Peyer's patch (tissue), 4 donors: ENCODE measurements at regions not wholly inside any gene's neighbourhood (a gene's known extent, or its start where the extent isn't known, plus 50 kb on each side); places are given as distances from the start of the nearest gene placed in this dataset.

Experiments
- POLR2A ChIP-seq, 2 donors: fragments of 450-650 bp; IDR thresholded peaks; one replicate each; pipeline ENCODE4 v1.5.1; 2017; ENCODE audit warnings: antibody characterized with exemption in 2 of 2, mild to moderate bottlenecking in 2 of 2, moderate library complexity in 2 of 2
- TF ChIP-seq, protein P1 (sequence below), 6 experiments: fragments of 450-650 bp in 4 of 6; fragments of 200-600 bp in 2 of 6; sonication (generic) in 1 of 6; IDR thresholded peaks; one replicate each; pipeline ENCODE4 v1.5.1; 2017 to 2019; ENCODE audit warnings: antibody characterized with exemption in 6 of 6, mild to moderate bottlenecking in 3 of 6, moderate library complexity in 1 of 6

GRCh38 chr4:96380106-96380505, 540.2 kb downstream of the PDHA2 start:
- TF ChIP-seq, protein P1, sequence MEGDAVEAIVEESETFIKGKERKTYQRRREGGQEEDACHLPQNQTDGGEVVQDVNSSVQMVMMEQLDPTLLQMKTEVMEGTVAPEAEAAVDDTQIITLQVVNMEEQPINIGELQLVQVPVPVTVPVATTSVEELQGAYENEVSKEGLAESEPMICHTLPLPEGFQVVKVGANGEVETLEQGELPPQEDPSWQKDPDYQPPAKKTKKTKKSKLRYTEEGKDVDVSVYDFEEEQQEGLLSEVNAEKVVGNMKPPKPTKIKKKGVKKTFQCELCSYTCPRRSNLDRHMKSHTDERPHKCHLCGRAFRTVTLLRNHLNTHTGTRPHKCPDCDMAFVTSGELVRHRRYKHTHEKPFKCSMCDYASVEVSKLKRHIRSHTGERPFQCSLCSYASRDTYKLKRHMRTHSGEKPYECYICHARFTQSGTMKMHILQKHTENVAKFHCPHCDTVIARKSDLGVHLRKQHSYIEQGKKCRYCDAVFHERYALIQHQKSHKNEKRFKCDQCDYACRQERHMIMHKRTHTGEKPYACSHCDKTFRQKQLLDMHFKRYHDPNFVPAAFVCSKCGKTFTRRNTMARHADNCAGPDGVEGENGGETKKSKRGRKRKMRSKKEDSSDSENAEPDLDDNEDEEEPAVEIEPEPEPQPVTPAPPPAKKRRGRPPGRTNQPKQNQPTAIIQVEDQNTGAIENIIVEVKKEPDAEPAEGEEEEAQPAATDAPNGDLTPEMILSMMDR (IDR thresholded peaks at IDR 0.05), result no peak
- TF ChIP-seq POLR2A (IDR thresholded peaks at IDR 0.05), result no peak
